ENCODE measurements at regions not wholly inside any gene's neighbourhood (a gene's known extent, or its start where the extent isn't known, plus 50 kb on each side); places are given as distances from the start of the nearest gene placed in this dataset.

GRCh38 chr22:47586946-47587345, 824.5 kb downstream of the TBC1D22A start:
- Histone ChIP-seq H3K27ac (ENCODE audit: low read length) (no peak overlapping the region), H3F3A (ENCODE audit: insufficient read depth, low read length) (no peaks in the 10 kb centered on the region), H3K9me3 (replicated peaks; ENCODE audit: insufficient read depth, low read length) (no peaks in the 10 kb centered on the region), H3K27me3 (replicated peaks; ENCODE audit: insufficient read depth, low read length) (no peaks in the 10 kb centered on the region), H4K20me1 (ENCODE audit: insufficient read depth, low read length) (no peaks in the 10 kb centered on the region), H2AFZ (ENCODE audit: low read length) (no peak overlapping the region), H3K36me3 (replicated peaks; ENCODE audit: insufficient read depth, low read length) (no peaks in the 10 kb centered on the region), H3K9ac (ENCODE audit: low read length) (no peak overlapping the region), H3K4me3 (ENCODE audit: low read length) (no peak overlapping the region), H3K4me2 (ENCODE audit: low read depth, low read length) (no peak overlapping the region), H3K79me2 (ENCODE audit: low read length) (no peaks in the 10 kb centered on the region), H3K4me1 (ENCODE audit: low read length) (no peaks in the 10 kb centered on the region), H3K9me2 (replicated peaks; ENCODE audit: insufficient read depth, low read length) (no peaks in the 10 kb centered on the region)
- DNase-seq = no peak
- TF ChIP-seq EZH2 (optimal IDR thresholded peaks at IDR 0.05; ENCODE audit: low read depth, low read length) (no peak), CTCF (IDR thresholded peaks at IDR 0.05; ENCODE audit: low read length) (no peak), EZH2phosphoT487 (IDR thresholded peaks at IDR 0.05; ENCODE audit: low read length) (no peak)

GRCh38 chr22:47586038-47586437, 823.6 kb downstream of the TBC1D22A start:
- Histone ChIP-seq H3K9ac (ENCODE audit: low read length) (no peak overlapping the region), H3K4me2 (ENCODE audit: low read depth, low read length) (no peak overlapping the region), H3K27ac (ENCODE audit: low read length) (no peak overlapping the region), H3K4me3 (ENCODE audit: low read length) (no peak overlapping the region), H2AFZ (ENCODE audit: low read length) (no peak overlapping the region), H3K27me3 (replicated peaks; ENCODE audit: insufficient read depth, low read length) (no peaks in the 10 kb centered on the region), H3F3A (ENCODE audit: insufficient read depth, low read length) (no peaks in the 10 kb centered on the region), H4K20me1 (ENCODE audit: insufficient read depth, low read length) (no peaks in the 10 kb centered on the region), H3K4me1 (ENCODE audit: low read length) (no peaks in the 10 kb centered on the region), H3K79me2 (ENCODE audit: low read length) (no peaks in the 10 kb centered on the region), H3K9me3 (replicated peaks; ENCODE audit: insufficient read depth, low read length) (no peaks in the 10 kb centered on the region), H3K9me2 (replicated peaks; ENCODE audit: insufficient read depth, low read length) (no peaks in the 10 kb centered on the region), H3K36me3 (replicated peaks; ENCODE audit: insufficient read depth, low read length) (no peaks in the 10 kb centered on the region)
- TF ChIP-seq EZH2phosphoT487 (IDR thresholded peaks at IDR 0.05; ENCODE audit: low read length) = no peak
- DNase-seq = no peak

GRCh38 chr22:47583959-47584562, 821.6 kb downstream of the TBC1D22A start:
- Histone ChIP-seq H3K9ac (ENCODE audit: low read length) (no peak overlapping the region), H3K36me3 (replicated peaks; ENCODE audit: insufficient read depth, low read length) (no peaks in the 10 kb centered on the region), H3K4me3 (ENCODE audit: low read length) (no peak overlapping the region), H3K27me3 (replicated peaks; ENCODE audit: insufficient read depth, low read length) (no peaks in the 10 kb centered on the region), H3F3A (ENCODE audit: insufficient read depth, low read length) (no peaks in the 10 kb centered on the region), H3K79me2 (ENCODE audit: low read length) (no peaks in the 10 kb centered on the region), H4K20me1 (ENCODE audit: insufficient read depth, low read length) (no peaks in the 10 kb centered on the region), H2AFZ (ENCODE audit: low read length) (no peak overlapping the region), H3K4me2 (ENCODE audit: low read depth, low read length) (no peak overlapping the region), H3K9me2 (replicated peaks; ENCODE audit: insufficient read depth, low read length) (no peaks in the 10 kb centered on the region), H3K27ac (ENCODE audit: low read length) (no peak overlapping the region), H3K9me3 (replicated peaks; ENCODE audit: insufficient read depth, low read length) (no peaks in the 10 kb centered on the region), H3K4me1 (ENCODE audit: low read length) (no peaks in the 10 kb centered on the region)
- no peak for TF ChIP-seq EZH2 (optimal IDR thresholded peaks at IDR 0.05; ENCODE audit: low read depth, low read length)
- no peak for TF ChIP-seq CTCF (IDR thresholded peaks at IDR 0.05; ENCODE audit: low read length)
- no peak for TF ChIP-seq EZH2phosphoT487 (IDR thresholded peaks at IDR 0.05; ENCODE audit: low read length)
- no peak for DNase-seq

- no peak overlapping the region for H3K4me3 ChIP-seq (ENCODE audit: low read length)
- no peaks in the 10 kb centered on the region for H3K36me3 ChIP-seq (replicated peaks; ENCODE audit: insufficient read depth, low read length)
- no peak overlapping the region for H3K27ac ChIP-seq (ENCODE audit: low read length)
- no peaks in the 10 kb centered on the region for H3K9me2 ChIP-seq (replicated peaks; ENCODE audit: insufficient read depth, low read length)
- H3K9ac ChIP-seq (ENCODE audit: low read length) = no peak overlapping the region
- no peak overlapping the region for H3K4me2 ChIP-seq (ENCODE audit: low read depth, low read length)
- no peaks in the 10 kb centered on the region for H3K79me2 ChIP-seq (ENCODE audit: low read length)
- no peak for DNase-seq
- no peaks in the 10 kb centered on the region for H3K9me3 ChIP-seq (replicated peaks; ENCODE audit: insufficient read depth, low read length)
- H4K20me1 ChIP-seq (ENCODE audit: insufficient read depth, low read length) = no peaks in the 10 kb centered on the region
- H3K4me1 ChIP-seq (ENCODE audit: low read length) = no peaks in the 10 kb centered on the region
- TF ChIP-seq EZH2phosphoT487 (IDR thresholded peaks at IDR 0.05; ENCODE audit: low read length) (no peak), EZH2 (optimal IDR thresholded peaks at IDR 0.05; ENCODE audit: low read depth, low read length) (no peak), CTCF (IDR thresholded peaks at IDR 0.05; ENCODE audit: low read length) (no peak)
- no peaks in the 10 kb centered on the region for H3F3A ChIP-seq (ENCODE audit: insufficient read depth, low read length)
- H2AFZ ChIP-seq (ENCODE audit: low read length) = no peak overlapping the region
- H3K27me3 ChIP-seq (replicated peaks; ENCODE audit: insufficient read depth, low read length) = no peaks in the 10 kb centered on the region
Observed at GRCh38 chr22:47582067-47582466, 819.6 kb downstream of the TBC1D22A start.

Measured in MM.1S (cell line).